ENCODE measurements at regions not wholly inside any gene's neighbourhood (a gene's known extent, or its start where the extent isn't known, plus 50 kb on each side); places are given as distances from the start of the nearest gene placed in this dataset.

- no peak overlapping the region for H3K27ac ChIP-seq (ENCODE audit: control insufficient read depth, insufficient read depth, low read length)
- no peaks in the 10 kb centered on the region for H3K9me1 ChIP-seq (ENCODE audit: control insufficient read depth, extremely low read depth, insufficient read depth, low read length)
- FAIRE-seq, result no peak
- H3K4me3 ChIP-seq (ENCODE audit: control insufficient read depth in 2 of 3, extremely low read depth in 1 of 3, insufficient read depth in 2 of 3, low read depth in 1 of 3, low read length in 3 of 3), result no peak overlapping the region
- no peaks in the 10 kb centered on the region for H3K36me3 ChIP-seq (ENCODE audit: control insufficient read depth in 2 of 2, extremely low read depth in 1 of 2, insufficient read depth in 2 of 2, low read length in 2 of 2)
- no peaks in the 10 kb centered on the region for H3K4me1 ChIP-seq (ENCODE audit: control insufficient read depth, extremely low read depth, insufficient read depth, low read length)
- no peak for DNase-seq (ENCODE audit: low read depth, low spot score)
- dilution Hi-C loops (cut with MboI; ENCODE audit: extremely low pct_ligation_motif_present, low sequenced_read_pairs), result no loop called here
- H3K9ac ChIP-seq (ENCODE audit: control insufficient read depth, extremely low read depth, insufficient read depth, low read length), result no peak overlapping the region
- H3K79me2 ChIP-seq (ENCODE audit: control insufficient read depth, insufficient read depth, low read length), result no peaks in the 10 kb centered on the region
- H2AFZ ChIP-seq (ENCODE audit: control insufficient read depth, low read length), result no peak overlapping the region
- H4K20me1 ChIP-seq (ENCODE audit: control insufficient read depth, extremely low read depth, insufficient read depth, low read length), result no peaks in the 10 kb centered on the region
- no peak overlapping the region for H3K4me2 ChIP-seq (ENCODE audit: control insufficient read depth, extremely low read depth, insufficient read depth, low read depth, low read length)
- no peak for TF ChIP-seq EZH2 (IDR thresholded peaks at IDR 0.05; ENCODE audit: low read length)
- TF ChIP-seq, protein P1, sequence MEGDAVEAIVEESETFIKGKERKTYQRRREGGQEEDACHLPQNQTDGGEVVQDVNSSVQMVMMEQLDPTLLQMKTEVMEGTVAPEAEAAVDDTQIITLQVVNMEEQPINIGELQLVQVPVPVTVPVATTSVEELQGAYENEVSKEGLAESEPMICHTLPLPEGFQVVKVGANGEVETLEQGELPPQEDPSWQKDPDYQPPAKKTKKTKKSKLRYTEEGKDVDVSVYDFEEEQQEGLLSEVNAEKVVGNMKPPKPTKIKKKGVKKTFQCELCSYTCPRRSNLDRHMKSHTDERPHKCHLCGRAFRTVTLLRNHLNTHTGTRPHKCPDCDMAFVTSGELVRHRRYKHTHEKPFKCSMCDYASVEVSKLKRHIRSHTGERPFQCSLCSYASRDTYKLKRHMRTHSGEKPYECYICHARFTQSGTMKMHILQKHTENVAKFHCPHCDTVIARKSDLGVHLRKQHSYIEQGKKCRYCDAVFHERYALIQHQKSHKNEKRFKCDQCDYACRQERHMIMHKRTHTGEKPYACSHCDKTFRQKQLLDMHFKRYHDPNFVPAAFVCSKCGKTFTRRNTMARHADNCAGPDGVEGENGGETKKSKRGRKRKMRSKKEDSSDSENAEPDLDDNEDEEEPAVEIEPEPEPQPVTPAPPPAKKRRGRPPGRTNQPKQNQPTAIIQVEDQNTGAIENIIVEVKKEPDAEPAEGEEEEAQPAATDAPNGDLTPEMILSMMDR (optimal IDR thresholded peaks at IDR 0.05 in 1 of 3, IDR thresholded peaks at IDR 0.05 in 1 of 3, conservative IDR thresholded peaks at IDR 0.05 in 1 of 3; ENCODE audit: extremely low read depth in 1 of 3, insufficient read depth in 2 of 3, low read length in 3 of 3), result no peak
- H3K9me3 ChIP-seq (ENCODE audit: control insufficient read depth, low read depth, low read length), result no peaks in the 10 kb centered on the region
- no peaks in the 10 kb centered on the region for H3K27me3 ChIP-seq (ENCODE audit: control insufficient read depth, extremely low read depth, insufficient read depth, low read length)
Measured at GRCh38 chr1:191388283-191388682, 770.0 kb upstream of the RGS18 start.

- H2AFZ ChIP-seq (ENCODE audit: control insufficient read depth, low read length), result no peak overlapping the region
- FAIRE-seq (no peak), DNase-seq (ENCODE audit: low read depth, low spot score) (no peak)
- no peak overlapping the region for H3K9ac ChIP-seq (ENCODE audit: control insufficient read depth, extremely low read depth, insufficient read depth, low read length)
- H3K4me2 ChIP-seq (ENCODE audit: control insufficient read depth, extremely low read depth, insufficient read depth, low read depth, low read length), result no peak overlapping the region
- TF ChIP-seq, protein P1 (optimal IDR thresholded peaks at IDR 0.05 in 1 of 3, IDR thresholded peaks at IDR 0.05 in 1 of 3, conservative IDR thresholded peaks at IDR 0.05 in 1 of 3; ENCODE audit: extremely low read depth in 1 of 3, insufficient read depth in 2 of 3, low read length in 3 of 3), result no peak
- H3K4me1 ChIP-seq (ENCODE audit: control insufficient read depth, extremely low read depth, insufficient read depth, low read length), result no peaks in the 10 kb centered on the region
- H3K79me2 ChIP-seq (ENCODE audit: control insufficient read depth, insufficient read depth, low read length), result no peaks in the 10 kb centered on the region
- no peaks in the 10 kb centered on the region for H3K36me3 ChIP-seq (ENCODE audit: control insufficient read depth in 2 of 2, extremely low read depth in 1 of 2, insufficient read depth in 2 of 2, low read length in 2 of 2)
- no peak overlapping the region for H3K27ac ChIP-seq (ENCODE audit: control insufficient read depth, insufficient read depth, low read length)
- H3K9me3 ChIP-seq (ENCODE audit: control insufficient read depth, low read depth, low read length), result no peaks in the 10 kb centered on the region
- no peaks in the 10 kb centered on the region for H3K27me3 ChIP-seq (ENCODE audit: control insufficient read depth, extremely low read depth, insufficient read depth, low read length)
- dilution Hi-C loops (cut with MboI; ENCODE audit: extremely low pct_ligation_motif_present, low sequenced_read_pairs), result no loop called here
- no peaks in the 10 kb centered on the region for H4K20me1 ChIP-seq (ENCODE audit: control insufficient read depth, extremely low read depth, insufficient read depth, low read length)
- H3K4me3 ChIP-seq (ENCODE audit: control insufficient read depth in 2 of 3, extremely low read depth in 1 of 3, insufficient read depth in 2 of 3, low read depth in 1 of 3, low read length in 3 of 3), result no peak overlapping the region
- H3K9me1 ChIP-seq (ENCODE audit: control insufficient read depth, extremely low read depth, insufficient read depth, low read length), result no peaks in the 10 kb centered on the region
Measured at GRCh38 chr1:191396622-191397021, 761.6 kb upstream of the RGS18 start.

Measured in keratinocyte (primary cell).